SK-MEL-5 (cell line): ENCODE measurements at regions not wholly inside any gene's neighbourhood (a gene's known extent, or its start where the extent isn't known, plus 50 kb on each side); places are given as distances from the start of the nearest gene placed in this dataset.

Experiments
- DNase-seq: peaks from one replicate; pipeline ENCODE4 v3.0.0-alpha.2; 2016; ENCODE audit warnings: low read depth, low spot score
- in situ Hi-C: cut with HindIII; loops from 2 replicates; pipeline ENCODE4 v1.10.0; 2016; ENCODE audit warnings: low sequenced_read_pairs, high pct_unique_total_duplicates, low pct_unique_long_range_greater_than_20kb

- in situ Hi-C loops: no loop called here
- DNase-seq: no peak
These were observed 214.3 kb upstream of the CDH5 start for GRCh38 chr16:66152181-66152580.

DNA sequence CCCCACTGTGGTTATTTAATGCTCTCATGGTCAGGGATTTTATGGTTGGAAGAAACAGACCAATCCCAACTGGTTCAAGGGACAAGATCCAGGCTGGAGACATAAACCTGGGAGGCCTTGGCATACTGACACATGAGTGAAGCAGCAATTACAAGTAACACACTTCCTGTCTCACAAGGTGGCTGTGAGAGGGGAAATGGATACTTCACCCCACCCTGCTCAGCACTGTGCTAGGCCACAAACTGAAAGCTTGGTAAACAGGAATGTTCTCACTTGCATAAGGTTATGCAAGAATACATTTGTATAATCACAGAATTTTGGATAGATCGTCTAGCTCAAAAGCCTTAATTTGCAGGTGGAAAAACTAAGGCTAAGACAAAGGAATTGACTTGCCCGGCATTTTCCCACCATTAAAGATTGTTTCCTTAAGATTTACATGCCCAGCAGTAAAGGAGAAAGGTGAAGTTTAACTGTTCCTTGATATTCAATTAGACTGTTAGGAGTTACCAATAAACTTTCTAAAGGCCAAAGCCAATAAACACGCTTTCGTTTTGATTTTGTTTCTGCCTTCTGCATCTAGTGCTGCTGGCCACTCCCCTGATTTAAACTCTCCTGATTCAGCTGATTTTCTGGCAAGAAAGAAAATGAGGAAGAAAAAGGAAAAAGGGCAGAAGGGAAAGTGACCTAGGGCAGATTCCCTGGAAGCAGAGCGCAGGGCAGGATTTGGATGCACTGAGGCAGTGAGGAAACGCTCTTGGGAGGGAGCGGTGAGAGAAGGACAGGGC is 215.6 kb upstream of the CDH5 start:
- no peak for DNase-seq
- in situ Hi-C loops: no loop called here

DNA sequence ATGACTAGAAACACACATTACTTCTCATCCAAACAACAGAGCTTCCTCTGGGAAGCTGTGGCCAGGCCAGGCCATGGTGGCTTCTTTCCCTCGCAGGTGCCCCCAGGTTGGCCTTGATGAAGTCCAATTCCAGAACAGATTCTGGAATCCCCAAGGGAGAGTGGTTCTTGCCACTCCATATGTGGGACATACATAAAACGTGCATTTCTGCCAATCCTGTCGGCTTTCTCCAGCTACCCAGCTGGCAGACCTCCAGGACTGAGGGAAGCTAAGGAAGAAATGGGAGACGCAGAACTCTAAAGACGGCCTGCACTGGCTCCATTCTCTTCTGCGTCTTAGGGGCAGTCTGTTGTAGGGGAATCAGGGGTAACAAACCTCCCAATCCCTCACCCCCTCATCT is 219.2 kb upstream of the CDH5 start:
- DNase-seq: no peak
- in situ Hi-C loops: no loop called here

GRCh38 chr16:66146798-66147197 is 219.7 kb upstream of the CDH5 start:
- DNase-seq: no peak
- in situ Hi-C loops: no loop called here

DNA sequence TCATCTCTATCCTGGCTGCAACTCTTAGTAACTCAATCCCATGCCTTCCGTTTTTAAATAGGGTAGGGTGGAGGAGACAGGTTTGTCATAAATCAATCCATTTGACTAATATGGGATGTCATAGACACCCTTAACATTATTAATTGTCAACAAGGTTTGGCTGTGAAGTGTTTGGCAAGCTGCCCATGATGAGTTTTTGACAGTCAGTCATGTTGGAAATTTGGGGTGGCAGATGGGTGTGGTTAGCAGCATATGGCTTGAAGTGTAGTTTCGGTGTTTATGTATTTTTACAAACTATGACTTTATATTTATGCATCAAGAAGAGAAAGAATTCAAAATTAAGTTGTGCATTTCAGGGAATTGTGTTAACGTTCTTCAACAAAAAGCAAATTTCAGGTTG is 221.8 kb upstream of the CDH5 start:
- in situ Hi-C loops: no loop called here
- no peak for DNase-seq

- DNase-seq: no peak
- in situ Hi-C loops: no loop called here
These were observed 223.1 kb upstream of the CDH5 start for GRCh38 chr16:66143415-66143814.

DNA sequence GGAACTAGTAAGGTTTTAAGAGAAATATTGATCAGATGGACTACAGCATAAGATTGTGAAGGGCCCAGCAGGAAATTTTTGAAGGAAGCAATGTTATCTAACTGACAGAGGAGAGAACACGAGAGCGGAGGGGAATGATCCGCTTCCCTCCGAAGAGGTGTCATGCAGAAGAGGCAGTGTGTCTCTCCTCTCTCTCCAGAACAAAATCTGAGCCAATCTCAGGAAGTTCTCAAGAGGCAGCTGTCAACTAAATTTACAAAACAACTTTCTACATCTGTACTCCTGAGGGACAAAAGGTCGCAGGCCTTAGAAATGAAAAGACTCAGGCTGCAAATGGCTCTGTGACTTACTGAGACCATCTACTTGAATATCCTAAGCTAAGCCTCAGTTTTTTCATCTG is 224.6 kb upstream of the CDH5 start:
- DNase-seq: no peak
- in situ Hi-C loops: no loop called here

DNA sequence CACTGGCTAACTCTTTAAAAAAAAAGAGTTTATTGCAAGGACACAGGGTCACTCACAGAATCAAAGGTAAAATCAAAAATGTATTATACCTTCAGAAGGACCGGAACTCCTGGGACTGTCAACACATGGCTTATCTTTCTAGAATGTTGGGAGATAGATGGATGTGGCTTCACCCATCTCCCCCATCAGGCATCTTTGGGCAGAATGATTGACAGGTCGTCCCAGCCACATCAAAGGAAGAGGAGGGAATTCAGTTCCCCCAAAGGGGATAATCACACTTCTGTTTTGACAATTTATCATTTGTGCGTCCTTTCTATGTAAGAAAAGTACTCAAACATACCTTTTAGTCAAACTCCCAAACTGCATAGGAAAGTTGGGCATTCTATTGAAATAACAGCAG is 228.6 kb upstream of the CDH5 start:
- in situ Hi-C loops: no loop called here
- no peak for DNase-seq

GRCh38 chr16:66136841-66137240 is 229.7 kb upstream of the CDH5 start:
- in situ Hi-C loops: no loop called here
- DNase-seq: no peak

- in situ Hi-C loops: no loop called here
- DNase-seq: no peak
These were observed 230.7 kb upstream of the CDH5 start for GRCh38 chr16:66135838-66136237.

GRCh38 chr16:66135421-66135831 is 231.1 kb upstream of the CDH5 start:
- no peak for DNase-seq
- in situ Hi-C loops: no loop called here

GRCh38 chr16:66134875-66135274 is 231.6 kb upstream of the CDH5 start:
- DNase-seq: no peak
- in situ Hi-C loops: no loop called here

- in situ Hi-C loops: no loop called here
- DNase-seq: no peak
These were observed 232.7 kb upstream of the CDH5 start for GRCh38 chr16:66133643-66134338.

- DNase-seq: no peak
- in situ Hi-C loops: no loop called here
These were observed 234.6 kb upstream of the CDH5 start for GRCh38 chr16:66131895-66132294.

DNA sequence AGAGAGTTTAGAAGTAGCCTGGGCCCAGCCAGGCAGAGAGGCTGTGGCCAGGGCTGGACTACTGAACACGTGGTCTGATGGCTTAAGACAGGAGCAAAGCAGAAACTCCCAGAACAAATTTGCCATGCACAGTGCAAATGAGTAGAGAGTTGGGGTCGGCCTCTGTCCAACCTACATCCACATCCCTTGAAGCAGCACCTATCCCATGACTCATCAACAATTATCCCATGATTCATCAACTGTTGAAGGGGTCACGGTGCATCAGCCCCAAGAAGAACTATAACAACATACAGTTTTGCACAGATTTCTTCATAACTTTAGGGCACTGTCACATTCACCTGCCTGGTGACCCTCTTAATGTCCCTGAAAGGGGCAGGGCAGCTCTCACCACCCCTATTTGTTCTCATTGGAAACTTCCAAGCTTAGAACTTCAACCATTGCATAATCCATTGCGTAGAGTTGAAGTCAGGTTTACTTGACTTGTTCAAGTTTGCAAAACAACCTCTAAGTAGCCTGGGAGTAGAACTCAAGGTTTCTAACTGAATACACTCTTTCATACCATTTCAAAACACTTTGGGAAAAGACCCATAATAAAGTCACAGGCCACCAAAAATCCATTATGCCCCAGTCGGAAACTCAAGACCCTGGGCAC is 235.2 kb upstream of the CDH5 start:
- in situ Hi-C loops: no loop called here

GRCh38 chr16:66130296-66130905 is 236.1 kb upstream of the CDH5 start:
- in situ Hi-C loops: no loop called here

More for the DNA sequence above, 235.2 kb upstream of the CDH5 start:
- DNase-seq: no peak

DNA sequence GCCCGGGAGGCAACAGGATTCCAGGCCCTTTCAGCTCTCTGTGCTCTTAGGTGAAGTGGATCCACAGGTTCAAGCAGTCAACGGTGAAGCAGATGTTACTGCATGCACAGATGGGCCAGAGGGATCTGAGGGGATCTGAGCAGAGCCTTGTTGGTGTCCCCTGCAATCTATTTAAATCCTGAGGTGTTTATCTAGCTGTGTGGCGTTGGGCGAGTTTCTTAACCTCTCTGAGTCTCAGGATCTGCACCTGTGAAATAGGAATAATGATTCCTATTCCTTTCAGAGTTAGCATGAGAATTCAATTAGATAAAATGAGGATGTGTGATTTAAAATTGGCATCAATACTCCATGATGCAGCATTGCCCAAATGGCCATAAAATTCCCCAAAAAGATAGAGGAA is 237.3 kb upstream of the CDH5 start:
- DNase-seq: no peak
- in situ Hi-C loops: no loop called here

More at GRCh38 chr16:66130296-66130905, 236.1 kb upstream of the CDH5 start:
- peak; percentile 5 for DNase-seq

DNA sequence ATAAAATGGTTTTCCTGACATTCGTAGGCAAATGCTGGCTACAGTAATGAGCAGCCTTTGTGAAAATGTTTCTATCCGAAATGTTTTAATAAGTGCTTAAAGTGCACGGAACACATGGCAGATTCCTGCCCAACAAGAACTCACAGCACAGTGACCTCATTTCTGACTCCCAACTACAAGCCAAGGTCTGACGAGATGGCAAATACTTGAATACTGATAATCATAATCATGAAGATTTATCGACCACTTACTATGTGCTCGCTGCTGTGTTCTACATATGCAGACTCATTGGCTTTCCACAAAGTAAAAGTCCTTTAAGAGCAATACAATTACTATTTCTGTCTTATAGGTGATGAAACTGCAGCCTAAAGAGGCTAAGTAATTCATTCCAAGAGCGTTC is 238.1 kb upstream of the CDH5 start:
- in situ Hi-C loops: no loop called here
- DNase-seq: no peak
